ENCODE measurements at regions not wholly inside any gene's neighbourhood (a gene's known extent, or its start where the extent isn't known, plus 50 kb on each side); places are given as distances from the start of the nearest gene placed in this dataset.
A peak's percentile ranks its signal among the peaks of the same experiment; 100 is the strongest.

DNA sequence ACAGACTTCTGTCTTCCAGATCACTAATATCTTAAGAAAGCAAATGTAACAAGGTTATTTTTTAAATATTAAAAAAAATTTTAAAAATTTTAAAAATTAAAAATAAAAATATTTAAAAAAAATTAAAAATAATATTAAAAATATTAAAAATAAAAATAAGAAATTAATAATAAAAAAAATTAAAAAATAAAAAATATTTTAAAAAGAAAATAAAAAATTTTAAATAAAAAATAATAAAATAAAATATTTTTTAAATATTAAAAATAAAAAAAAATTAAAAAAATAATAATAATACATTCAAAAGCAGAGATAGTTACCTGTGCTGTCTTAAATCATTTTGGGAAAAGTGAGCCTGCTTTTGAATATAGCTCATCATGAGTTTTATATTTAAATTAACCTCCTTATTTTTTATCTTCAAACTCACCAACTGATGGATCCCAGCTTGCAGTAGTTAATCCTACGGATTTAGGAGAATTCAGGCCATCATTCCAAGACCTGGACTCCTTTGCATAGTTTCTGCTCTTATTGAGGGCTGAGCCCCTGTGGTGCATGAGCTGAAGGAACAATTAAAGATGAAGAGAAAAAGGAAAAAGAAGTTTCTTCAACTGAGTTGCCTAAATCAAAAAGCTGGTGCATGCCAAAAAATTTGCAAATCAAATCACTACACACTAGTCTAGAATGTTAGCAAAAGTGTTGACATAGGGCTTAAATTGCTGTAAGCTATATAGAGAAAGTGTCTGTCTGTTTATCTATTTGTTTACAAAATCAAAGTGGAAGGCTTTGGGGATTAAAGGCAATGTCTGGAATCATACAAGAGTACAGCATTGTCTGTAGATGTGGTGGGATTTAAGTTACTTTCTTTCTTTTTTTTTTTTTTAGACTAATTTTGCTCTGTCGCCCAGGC lies 50.5 kb upstream of the ZNF438 start:
- no peak for DNase-seq

DNA sequence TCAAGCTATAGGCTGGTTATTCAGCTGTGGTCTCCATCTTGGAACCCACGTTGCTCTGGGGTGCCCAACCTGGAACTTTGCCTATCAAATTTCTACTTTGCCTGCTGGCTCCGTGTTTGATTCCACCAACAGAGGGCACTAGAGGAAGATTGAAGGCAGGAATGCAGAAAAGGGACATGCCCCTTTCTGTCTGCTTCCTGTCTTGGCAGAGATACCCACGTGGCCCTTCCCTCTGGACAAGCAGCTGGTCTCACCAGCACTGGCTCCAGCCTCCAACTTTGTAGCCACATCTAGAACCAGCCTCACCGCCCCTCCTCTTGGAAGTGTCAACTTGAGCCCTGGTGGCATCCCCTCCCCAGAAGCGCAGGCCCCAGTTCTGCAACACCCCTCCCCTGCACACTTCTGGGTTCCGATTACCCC lies 52.1 kb upstream of the ZNF438 start:
- peak; percentile 14 for DNase-seq

DNA sequence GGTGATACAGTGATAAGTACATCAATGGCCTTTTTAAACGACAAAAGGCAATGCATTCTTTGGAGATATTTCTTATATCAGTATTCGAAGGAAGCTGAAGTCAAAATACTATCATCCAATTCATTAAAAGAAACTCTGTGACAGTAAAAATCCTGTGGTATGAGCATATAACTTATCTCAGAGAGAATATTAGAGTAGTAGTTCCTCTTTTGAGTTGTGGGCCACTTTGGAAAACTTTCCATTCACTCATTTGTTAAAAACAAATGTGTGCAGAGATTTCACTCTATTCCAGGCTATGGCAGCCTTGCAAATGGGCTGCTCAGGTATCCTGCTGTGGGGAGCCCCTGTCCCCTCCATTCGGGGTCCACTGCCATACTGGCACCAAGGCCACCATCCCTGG lies 55.3 kb upstream of the ZNF438 start:
- DNase-seq, result no peak

DNA sequence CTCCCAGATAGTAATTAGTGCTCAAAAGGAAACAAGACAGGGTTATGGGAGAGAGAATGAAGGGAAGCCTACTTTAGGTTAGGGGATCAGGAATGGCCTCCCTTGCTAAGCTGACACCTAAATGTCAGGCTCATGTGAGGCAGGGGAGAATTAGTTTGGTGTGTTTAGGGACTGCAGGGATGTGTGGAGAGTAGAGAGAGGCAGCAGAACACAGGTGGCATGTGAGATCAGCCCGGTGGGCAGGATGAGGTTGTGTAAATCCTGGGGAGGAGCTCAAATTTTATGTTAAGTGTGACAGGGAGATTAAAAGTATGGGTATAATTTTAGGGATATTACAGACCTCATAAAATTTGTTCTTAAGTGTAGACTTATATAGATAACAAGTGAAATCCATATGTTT lies 56.2 kb upstream of the ZNF438 start:
- no peak for DNase-seq

DNA sequence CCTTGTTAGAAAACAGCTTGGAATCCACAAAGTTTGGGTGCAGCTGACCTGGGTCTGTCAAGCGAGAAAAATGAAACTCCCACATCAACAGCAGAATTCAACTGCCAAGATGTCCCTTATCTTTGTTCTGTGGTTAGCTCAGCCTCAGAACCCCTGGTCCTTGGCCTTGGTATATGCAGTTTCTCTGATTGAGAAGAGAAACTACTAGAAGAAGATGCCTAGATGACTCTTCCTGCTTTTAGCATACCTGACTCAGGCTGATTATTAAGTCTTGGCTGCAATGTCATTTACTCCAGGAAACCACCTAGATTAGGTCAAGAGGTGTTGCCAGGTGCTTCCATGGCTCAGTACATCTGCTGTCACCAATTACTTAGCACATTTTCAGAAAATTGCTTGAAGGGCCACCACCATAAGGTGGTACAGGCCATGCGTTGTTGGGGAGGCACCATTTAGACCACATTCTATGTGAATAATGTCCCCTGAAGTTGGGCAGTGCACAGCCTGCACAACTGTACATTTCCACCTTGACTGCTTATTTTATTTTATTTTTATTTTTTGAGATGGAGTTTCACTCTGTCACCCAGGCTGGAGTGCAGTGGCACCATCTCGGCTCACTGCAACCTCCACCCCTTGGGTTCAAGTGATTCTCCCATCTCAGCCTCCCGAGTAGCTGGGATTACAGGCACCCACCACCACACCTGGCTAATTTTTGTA lies 59.4 kb upstream of the ZNF438 start:
- DNase-seq, result no peak

DNA sequence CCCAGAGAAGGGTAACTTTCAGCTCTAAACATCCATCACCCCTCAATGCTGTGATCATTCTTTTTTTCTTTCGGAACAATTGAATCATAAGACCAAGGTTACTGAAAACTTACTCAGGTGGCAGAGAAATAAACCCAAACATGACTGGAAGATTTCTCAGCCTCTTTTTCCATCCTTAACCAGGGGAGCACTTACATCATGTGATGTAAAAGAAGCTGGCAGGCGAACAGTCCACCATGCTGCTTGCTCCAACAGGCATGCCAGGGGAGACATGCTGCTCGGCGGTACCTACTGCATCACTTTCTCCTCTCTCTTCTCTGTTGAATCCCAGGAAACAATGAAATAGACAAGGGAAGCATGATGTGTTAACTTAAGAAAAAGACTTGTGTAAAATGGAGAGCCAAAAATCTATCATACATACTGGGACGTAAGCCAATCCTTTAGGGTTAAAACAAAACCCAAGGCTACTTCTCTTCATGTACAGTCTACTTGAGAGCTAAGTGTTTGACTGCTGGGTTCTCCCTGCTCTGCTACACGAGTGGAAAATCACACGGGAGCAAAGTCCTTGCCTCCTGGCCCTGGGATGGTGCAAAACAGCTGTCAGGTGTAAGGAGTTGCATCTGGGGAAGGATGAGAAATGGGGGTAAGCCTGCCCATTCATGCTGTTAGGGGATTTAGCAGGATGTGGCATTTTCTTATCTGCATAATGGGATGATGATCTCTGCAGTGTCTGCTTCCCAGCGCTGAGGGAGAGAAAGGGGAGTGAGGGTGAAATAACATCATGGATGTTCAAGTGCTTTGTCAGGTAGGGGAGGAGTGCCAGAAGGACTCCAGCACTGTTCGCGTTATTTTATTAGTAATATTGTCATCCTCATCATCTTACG lies 64.3 kb upstream of the ZNF438 start:
- DNase-seq, result no peak

GRCh38 chr10:31098046-31098445 lies 66.4 kb upstream of the ZNF438 start:
- no peak for DNase-seq

- DNase-seq, result no peak
Observed at GRCh38 chr10:31099094-31099493, 67.4 kb upstream of the ZNF438 start.

GRCh38 chr10:31099664-31100063 lies 68.0 kb upstream of the ZNF438 start:
- DNase-seq, result no peak

- DNase-seq, result no peak
Observed at GRCh38 chr10:31100115-31100601, 68.5 kb upstream of the ZNF438 start.

- no peak for DNase-seq
Observed at GRCh38 chr10:31100662-31101061, 69.0 kb upstream of the ZNF438 start.

- no peak for DNase-seq
Observed at GRCh38 chr10:31101123-31101522, 69.5 kb upstream of the ZNF438 start.

GRCh38 chr10:31102421-31102820 lies 70.8 kb upstream of the ZNF438 start:
- no peak for DNase-seq

- DNase-seq, result no peak
Observed at GRCh38 chr10:31103112-31103511, 71.4 kb upstream of the ZNF438 start.

GRCh38 chr10:31112961-31113360 lies 81.3 kb upstream of the ZNF438 start:
- DNase-seq, result no peak

GRCh38 chr10:31116226-31116625 lies 84.6 kb upstream of the ZNF438 start:
- no peak for DNase-seq

- DNase-seq, result no peak
Observed at GRCh38 chr10:31118556-31118955, 86.9 kb upstream of the ZNF438 start.

GRCh38 chr10:31120392-31120791 lies 88.7 kb upstream of the ZNF438 start:
- no peak for DNase-seq

- no peak for DNase-seq
Observed at GRCh38 chr10:31120961-31121685, 89.5 kb upstream of the ZNF438 start.

DNA sequence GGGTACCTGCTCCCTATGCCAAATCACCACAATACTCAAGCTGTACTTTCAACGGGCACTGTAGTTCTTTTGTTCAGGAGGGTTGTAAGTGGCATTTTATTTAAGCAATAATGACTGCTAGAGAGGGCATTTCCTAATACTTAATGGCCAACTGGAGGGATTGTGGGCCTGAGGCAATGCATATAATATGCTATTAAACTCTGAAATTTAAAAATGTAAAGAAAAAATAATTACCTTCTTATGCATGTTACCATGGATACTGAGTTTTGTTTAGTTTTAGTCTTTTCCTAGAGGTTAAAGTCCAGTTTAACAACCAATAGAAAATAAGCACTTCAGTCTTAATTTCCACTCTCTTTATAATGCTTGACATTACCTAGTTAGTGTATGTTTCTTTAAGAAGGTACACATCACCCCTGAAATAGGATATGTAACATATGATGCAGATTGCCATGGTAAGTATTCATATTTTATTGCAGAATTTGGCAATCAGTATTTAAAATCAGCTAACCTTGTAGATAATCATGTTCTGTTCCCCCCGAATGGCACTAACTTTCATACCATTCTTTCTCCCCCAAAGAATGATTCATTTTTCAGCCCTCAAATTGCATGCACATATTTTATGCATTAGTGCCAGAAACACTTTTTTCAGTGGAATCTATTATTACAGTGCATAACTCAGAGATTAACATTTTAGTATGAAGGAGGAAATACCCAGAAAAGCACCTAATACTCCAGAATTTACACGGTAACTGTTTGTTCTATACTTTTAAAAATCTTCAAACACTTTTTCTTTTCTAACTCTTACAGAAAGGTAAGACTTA lies 90.3 kb upstream of the ZNF438 start:
- DNase-seq, result no peak

GRCh38 chr10:31123946-31124345 lies 92.3 kb upstream of the ZNF438 start:
- DNase-seq, result no peak

Measured in COR-L47 (cell line).